Mammary epithelial cell (primary cell): ENCODE measurements at regions not wholly inside any gene's neighbourhood (a gene's known extent, or its start where the extent isn't known, plus 50 kb on each side); places are given as distances from the start of the nearest gene placed in this dataset.

ENCODE experiments used
- EZH2 ChIP-seq: IDR thresholded peaks from 2 replicates; pipeline ENCODE4 v1.6.1; 2012; ENCODE audit warnings: low read length, inconsistent platforms, borderline replicate concordance
- TF ChIP-seq, protein P1 (sequence below), 2 donors: IDR thresholded peaks in 1 of 2; conservative IDR thresholded peaks in 1 of 2; 2 replicates each; pipeline ENCODE4 v1.5.1; 2011 to 2012; ENCODE audit warnings: inconsistent platforms in 2 of 2, low read length in 2 of 2, mild to moderate bottlenecking in 2 of 2, control low read depth in 1 of 2, low read depth in 1 of 2; ENCODE audit not compliant: insufficient read depth in 1 of 2; ENCODE audit errors: extremely low read depth in 1 of 2

DNA sequence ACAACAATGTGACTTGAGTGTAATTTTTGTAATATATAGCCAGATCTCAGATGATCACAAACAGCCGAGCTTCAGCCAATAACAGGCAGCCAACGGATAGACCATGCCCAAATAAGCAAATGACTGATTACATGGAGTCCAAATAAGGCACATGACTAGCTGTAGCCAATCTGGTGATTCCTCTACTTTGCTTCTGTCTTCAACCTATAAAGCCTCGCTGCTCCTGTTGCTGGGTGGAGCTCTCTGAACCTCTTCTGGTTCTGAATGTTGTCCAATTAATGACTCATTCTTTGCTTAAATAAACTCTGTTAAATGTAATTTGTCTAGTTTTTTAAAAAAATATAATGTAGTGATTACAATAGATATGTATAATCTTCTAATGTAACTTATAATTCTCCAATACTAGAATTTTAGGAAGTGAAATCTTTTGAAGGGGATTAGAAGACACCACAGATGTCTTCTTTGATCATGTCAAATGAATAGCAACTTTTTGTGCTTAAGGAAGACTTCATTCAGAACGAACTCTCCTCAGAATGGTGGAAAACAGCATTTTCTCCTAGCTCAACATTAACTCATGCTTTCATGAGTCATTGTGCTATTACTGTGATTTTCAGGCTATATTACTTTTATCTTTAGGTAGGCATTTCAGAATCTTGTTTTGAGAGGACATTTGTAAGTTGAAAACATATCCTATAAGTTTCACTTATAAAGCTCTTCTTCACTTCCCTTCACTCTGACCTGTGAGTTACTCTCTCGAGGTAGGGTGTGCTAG, 857.8 kb upstream of the B3GALT2 start:
- TF ChIP-seq, protein P1, sequence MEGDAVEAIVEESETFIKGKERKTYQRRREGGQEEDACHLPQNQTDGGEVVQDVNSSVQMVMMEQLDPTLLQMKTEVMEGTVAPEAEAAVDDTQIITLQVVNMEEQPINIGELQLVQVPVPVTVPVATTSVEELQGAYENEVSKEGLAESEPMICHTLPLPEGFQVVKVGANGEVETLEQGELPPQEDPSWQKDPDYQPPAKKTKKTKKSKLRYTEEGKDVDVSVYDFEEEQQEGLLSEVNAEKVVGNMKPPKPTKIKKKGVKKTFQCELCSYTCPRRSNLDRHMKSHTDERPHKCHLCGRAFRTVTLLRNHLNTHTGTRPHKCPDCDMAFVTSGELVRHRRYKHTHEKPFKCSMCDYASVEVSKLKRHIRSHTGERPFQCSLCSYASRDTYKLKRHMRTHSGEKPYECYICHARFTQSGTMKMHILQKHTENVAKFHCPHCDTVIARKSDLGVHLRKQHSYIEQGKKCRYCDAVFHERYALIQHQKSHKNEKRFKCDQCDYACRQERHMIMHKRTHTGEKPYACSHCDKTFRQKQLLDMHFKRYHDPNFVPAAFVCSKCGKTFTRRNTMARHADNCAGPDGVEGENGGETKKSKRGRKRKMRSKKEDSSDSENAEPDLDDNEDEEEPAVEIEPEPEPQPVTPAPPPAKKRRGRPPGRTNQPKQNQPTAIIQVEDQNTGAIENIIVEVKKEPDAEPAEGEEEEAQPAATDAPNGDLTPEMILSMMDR (conservative IDR thresholded peaks at IDR 0.05 in 1 of 2, IDR thresholded peaks at IDR 0.05 in 1 of 2; ENCODE audit: extremely low read depth in 1 of 2, insufficient read depth in 1 of 2, low read depth in 1 of 2, low read length in 2 of 2), result no peak
- TF ChIP-seq EZH2, result no peak
